GM23338 (cell line): ENCODE measurements at regions not wholly inside any gene's neighbourhood (a gene's known extent, or its start where the extent isn't known, plus 50 kb on each side); places are given as distances from the start of the nearest gene placed in this dataset.
"Not testable (repeated sequence)": the region's sequence is repeated elsewhere in the genome, so short reads cannot be mapped to it uniquely, and the experiment has no call there.

Experiments used
- ATAC-seq: fragments of 200-7000 bp; cut with Tn5 transposase; 3 replicates; pipeline ENCODE4 v1.9.1; 2020
- DNase-seq: peaks from one replicate; pipeline ENCODE4 v3.0.0-alpha.2; 2015; ENCODE audit warnings: low spot score
- H2AFZ ChIP-seq: fragments of 200-600 bp; sonication (generic); 2 replicates; pipeline ENCODE4 v1.8.0; 2016; ENCODE audit warnings: antibody characterized with exemption, mild to moderate bottlenecking, moderate library complexity
- H3F3A ChIP-seq: fragments of 200-600 bp; sonication (generic); replicated peaks from 2 replicates; pipeline ENCODE4 v1.8.0; 2017; ENCODE audit warnings: antibody characterized with exemption, mixed run types, low read depth
- H3K27ac ChIP-seq: fragments of 200-600 bp; sonication (generic); 2 replicates; pipeline ENCODE4 v1.6.1; 2016; ENCODE audit warnings: low read depth
- H3K27me3 ChIP-seq: fragments of 200-600 bp; sonication (generic); 2 replicates; pipeline ENCODE4 v1.8.0; 2016; ENCODE audit warnings: mild to moderate bottlenecking, mixed run types, moderate library complexity; ENCODE audit not compliant: insufficient read depth
- H3K36me3 ChIP-seq: fragments of 200-600 bp; sonication (generic); 2 replicates; pipeline ENCODE4 v1.8.0; 2016; ENCODE audit warnings: mild to moderate bottlenecking; ENCODE audit not compliant: insufficient read depth
- H3K4me1 ChIP-seq: fragments of 200-600 bp; sonication (generic); 2 replicates; pipeline ENCODE4 v1.8.0; 2016; ENCODE audit warnings: mild to moderate bottlenecking, moderate library complexity; ENCODE audit not compliant: insufficient read depth
- H3K4me2 ChIP-seq: fragments of 200-600 bp; sonication (generic); 2 replicates; pipeline ENCODE4 v1.7.1; 2017; ENCODE audit warnings: mixed run types
- H3K4me3 ChIP-seq: fragments of 200-600 bp; sonication (generic); 2 replicates; pipeline ENCODE4 v1.6.1; 2016; ENCODE audit warnings: mixed run types
- H3K79me2 ChIP-seq: fragments of 200-600 bp; sonication (generic); replicated peaks from 2 replicates; pipeline ENCODE4 v1.8.0; 2017; ENCODE audit warnings: mild to moderate bottlenecking; ENCODE audit not compliant: insufficient read depth
- H3K9me2 ChIP-seq: fragments of 200-600 bp; sonication (generic); 2 replicates; pipeline ENCODE4 v1.8.0; 2017; ENCODE audit not compliant: insufficient read depth
- H4K20me1 ChIP-seq: fragments of 200-600 bp; sonication (generic); replicated peaks from 2 replicates; pipeline ENCODE4 v1.8.0; 2017; ENCODE audit warnings: mild to moderate bottlenecking; ENCODE audit not compliant: insufficient read depth
- H3K27ac Mint-ChIP-seq: 2 replicates; pipeline ENCODE4 v1.8.0; 2020; ENCODE audit warnings: inconsistent platforms, mild to moderate bottlenecking, moderate library complexity, mixed read lengths
- H3K27me3 Mint-ChIP-seq: 3 replicates; pipeline ENCODE4 v1.8.0; 2022; ENCODE audit warnings: low read depth, mild to moderate bottlenecking, moderate library complexity, mixed read lengths, inconsistent platforms; ENCODE audit not compliant: insufficient read depth, poor library complexity
- H3K36me3 Mint-ChIP-seq: 3 replicates; pipeline ENCODE4 v1.8.0; 2021; ENCODE audit warnings: low read depth, mild to moderate bottlenecking, inconsistent platforms, moderate library complexity, mixed read lengths
- H3K4me1 Mint-ChIP-seq: 3 replicates; pipeline ENCODE4 v1.8.0; 2020; ENCODE audit warnings: mild to moderate bottlenecking, inconsistent platforms, mixed read lengths
- H3K4me3 Mint-ChIP-seq: 3 replicates; pipeline ENCODE4 v1.8.0; 2021; ENCODE audit warnings: moderate library complexity, mild to moderate bottlenecking, inconsistent platforms, mixed read lengths
- H3K9me3 Mint-ChIP-seq: 3 replicates; pipeline ENCODE4 v1.8.0; 2020; ENCODE audit warnings: moderate library complexity, mild to moderate bottlenecking, inconsistent platforms, mixed read lengths
- NANOG ChIP-seq: IDR thresholded peaks from 2 replicates; pipeline ENCODE4 v1.6.1; 2016; ENCODE audit warnings: antibody characterized with exemption, borderline replicate concordance
- ZNF331 ChIP-seq: fragments of 250-450 bp; sonication (Bioruptor Pico); IDR thresholded peaks from 2 replicates; pipeline ENCODE4 v1.5.0; 2020; ENCODE audit warnings: low read depth, mild to moderate bottlenecking, moderate library complexity
- TF ChIP-seq, protein P1 (sequence below): fragments of 250-450 bp; sonication (Bioruptor Pico); IDR thresholded peaks from 2 replicates; pipeline ENCODE4 v1.5.0; 2020; ENCODE audit warnings: mild to moderate bottlenecking, moderate library complexity

DNA sequence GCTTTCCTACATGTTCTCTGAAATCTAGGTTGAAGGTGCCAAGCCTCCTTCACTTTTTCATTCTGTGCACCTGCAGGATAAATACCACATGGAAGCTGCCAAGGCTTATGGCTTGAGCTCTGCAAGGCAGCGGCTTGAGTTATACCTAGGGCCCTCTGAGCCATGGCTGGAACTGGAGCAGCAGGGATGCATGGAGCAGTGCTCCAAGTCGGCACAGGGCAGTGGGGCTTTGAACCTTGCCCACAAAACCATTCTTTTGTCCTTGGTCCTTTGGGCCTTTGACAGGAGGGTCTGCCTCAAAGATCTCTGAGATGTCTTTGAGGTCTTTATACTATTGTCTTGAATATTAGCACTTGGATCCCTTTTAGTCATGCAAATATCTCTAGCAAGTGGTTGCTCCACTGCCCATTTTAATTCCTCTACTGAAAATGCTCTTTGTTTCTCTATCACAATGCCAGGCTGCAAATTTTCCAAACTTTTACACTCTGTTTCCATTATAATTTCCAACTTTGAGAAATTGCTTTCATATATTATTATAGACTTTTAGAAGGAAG is 536.2 kb upstream of the KLHL4 start:
- DNase-seq (peak; percentile 22), ATAC-seq (peak; percentile 71)
- Histone ChIP-seq H3K27me3 (no peaks in the 10 kb centered on the region), H4K20me1 (no peaks in the 10 kb centered on the region), H3K9me2 (no peaks in the 10 kb centered on the region), H2AFZ (no peak overlapping the region), H3K27ac (peak overlapping the region; percentile 51; the same call in 1 of the 2 replicates), H3K79me2 (no peaks in the 10 kb centered on the region), H3F3A (no peaks in the 10 kb centered on the region), H3K4me1 (peaks cover 12% of the 10 kb centered on the region), H3K36me3 (no peaks in the 10 kb centered on the region), H3K4me3 (no peak overlapping the region), H3K4me2 (no peak overlapping the region)
- no peak overlapping the region for H3K4me3 Mint-ChIP-seq
- no peak for TF ChIP-seq NANOG
- no peak for TF ChIP-seq ZNF331 (CRISPR knock-in tag)
- TF ChIP-seq, protein P1, sequence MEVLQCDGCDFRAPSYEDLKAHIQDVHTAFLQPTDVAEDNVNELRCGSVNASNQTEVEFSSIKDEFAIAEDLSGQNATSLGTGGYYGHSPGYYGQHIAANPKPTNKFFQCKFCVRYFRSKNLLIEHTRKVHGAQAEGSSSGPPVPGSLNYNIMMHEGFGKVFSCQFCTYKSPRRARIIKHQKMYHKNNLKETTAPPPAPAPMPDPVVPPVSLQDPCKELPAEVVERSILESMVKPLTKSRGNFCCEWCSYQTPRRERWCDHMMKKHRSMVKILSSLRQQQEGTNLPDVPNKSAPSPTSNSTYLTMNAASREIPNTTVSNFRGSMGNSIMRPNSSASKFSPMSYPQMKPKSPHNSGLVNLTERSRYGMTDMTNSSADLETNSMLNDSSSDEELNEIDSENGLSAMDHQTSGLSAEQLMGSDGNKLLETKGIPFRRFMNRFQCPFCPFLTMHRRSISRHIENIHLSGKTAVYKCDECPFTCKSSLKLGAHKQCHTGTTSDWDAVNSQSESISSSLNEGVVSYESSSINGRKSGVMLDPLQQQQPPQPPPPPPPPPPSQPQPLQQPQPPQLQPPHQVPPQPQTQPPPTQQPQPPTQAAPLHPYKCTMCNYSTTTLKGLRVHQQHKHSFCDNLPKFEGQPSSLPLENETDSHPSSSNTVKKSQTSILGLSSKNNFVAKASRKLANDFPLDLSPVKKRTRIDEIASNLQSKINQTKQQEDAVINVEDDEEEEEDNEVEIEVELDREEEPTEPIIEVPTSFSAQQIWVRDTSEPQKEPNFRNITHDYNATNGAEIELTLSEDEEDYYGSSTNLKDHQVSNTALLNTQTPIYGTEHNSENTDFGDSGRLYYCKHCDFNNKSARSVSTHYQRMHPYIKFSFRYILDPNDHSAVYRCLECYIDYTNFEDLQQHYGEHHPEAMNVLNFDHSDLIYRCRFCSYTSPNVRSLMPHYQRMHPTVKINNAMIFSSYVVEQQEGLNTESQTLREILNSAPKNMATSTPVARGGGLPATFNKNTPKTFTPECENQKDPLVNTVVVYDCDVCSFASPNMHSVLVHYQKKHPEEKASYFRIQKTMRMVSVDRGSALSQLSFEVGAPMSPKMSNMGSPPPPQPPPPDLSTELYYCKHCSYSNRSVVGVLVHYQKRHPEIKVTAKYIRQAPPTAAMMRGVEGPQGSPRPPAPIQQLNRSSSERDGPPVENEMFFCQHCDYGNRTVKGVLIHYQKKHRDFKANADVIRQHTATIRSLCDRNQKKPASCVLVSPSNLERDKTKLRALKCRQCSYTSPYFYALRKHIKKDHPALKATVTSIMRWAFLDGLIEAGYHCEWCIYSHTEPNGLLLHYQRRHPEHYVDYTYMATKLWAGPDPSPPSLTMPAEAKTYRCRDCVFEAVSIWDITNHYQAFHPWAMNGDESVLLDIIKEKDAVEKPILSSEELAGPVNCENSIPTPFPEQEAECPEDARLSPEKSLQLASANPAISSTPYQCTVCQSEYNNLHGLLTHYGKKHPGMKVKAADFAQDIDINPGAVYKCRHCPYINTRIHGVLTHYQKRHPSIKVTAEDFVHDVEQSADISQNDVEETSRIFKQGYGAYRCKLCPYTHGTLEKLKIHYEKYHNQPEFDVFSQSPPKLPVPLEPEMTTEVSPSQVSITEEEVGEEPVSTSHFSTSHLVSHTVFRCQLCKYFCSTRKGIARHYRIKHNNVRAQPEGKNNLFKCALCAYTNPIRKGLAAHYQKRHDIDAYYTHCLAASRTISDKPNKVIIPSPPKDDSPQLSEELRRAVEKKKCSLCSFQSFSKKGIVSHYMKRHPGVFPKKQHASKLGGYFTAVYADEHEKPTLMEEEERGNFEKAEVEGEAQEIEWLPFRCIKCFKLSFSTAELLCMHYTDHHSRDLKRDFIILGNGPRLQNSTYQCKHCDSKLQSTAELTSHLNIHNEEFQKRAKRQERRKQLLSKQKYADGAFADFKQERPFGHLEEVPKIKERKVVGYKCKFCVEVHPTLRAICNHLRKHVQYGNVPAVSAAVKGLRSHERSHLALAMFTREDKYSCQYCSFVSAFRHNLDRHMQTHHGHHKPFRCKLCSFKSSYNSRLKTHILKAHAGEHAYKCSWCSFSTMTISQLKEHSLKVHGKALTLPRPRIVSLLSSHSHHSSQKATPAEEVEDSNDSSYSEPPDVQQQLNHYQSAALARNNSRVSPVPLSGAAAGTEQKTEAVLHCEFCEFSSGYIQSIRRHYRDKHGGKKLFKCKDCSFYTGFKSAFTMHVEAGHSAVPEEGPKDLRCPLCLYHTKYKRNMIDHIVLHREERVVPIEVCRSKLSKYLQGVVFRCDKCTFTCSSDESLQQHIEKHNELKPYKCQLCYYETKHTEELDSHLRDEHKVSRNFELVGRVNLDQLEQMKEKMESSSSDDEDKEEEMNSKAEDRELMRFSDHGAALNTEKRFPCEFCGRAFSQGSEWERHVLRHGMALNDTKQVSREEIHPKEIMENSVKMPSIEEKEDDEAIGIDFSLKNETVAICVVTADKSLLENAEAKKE, result peak; percentile 78
- H3K4me1 Mint-ChIP-seq, result peaks cover 15% of the 10 kb centered on the region
- peaks cover 2% of the 10 kb centered on the region for H3K27me3 Mint-ChIP-seq
- no peak overlapping the region for H3K27ac Mint-ChIP-seq
- peaks cover 32% of the 10 kb centered on the region for H3K36me3 Mint-ChIP-seq
- peaks cover 38% of the 10 kb centered on the region for H3K9me3 Mint-ChIP-seq

DNA sequence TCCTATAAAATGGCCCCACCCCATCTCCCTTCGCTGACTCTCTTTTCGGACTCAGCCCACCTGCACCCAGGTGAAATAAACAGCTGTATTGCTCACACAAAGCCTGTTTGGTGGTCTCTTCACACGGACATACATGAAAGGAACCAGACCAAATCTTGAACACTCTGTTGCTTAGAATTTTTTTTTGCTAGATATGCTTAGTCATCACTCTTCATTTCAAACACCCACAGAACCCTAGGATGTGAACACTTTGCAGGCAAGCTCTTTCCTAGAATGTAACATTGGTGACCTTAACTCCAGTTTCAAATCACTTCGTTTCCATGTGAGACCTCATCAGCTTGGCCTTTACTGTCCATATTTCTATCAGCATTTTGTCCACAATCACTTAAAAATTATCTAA is 530.3 kb upstream of the KLHL4 start:
- H3K27ac Mint-ChIP-seq, H3K9me2 ChIP-seq, H3K27me3 Mint-ChIP-seq, H3K79me2 ChIP-seq, ATAC-seq, H3K27ac ChIP-seq, H2AFZ ChIP-seq, H3F3A ChIP-seq, H4K20me1 ChIP-seq, H3K4me1 Mint-ChIP-seq, H3K27me3 ChIP-seq, H3K4me2 ChIP-seq, H3K4me3 Mint-ChIP-seq, DNase-seq, H3K4me3 ChIP-seq, H3K36me3 ChIP-seq, H3K4me1 ChIP-seq: not testable (repeated sequence)
- Mint-ChIP-seq H3K9me3 (peaks cover 33% of the 10 kb centered on the region), H3K36me3 (peaks cover 29% of the 10 kb centered on the region)
